ENCODE measurements at regions not wholly inside any gene's neighbourhood (a gene's known extent, or its start where the extent isn't known, plus 50 kb on each side); places are given as distances from the start of the nearest gene placed in this dataset.

GRCh38 chr3:72280876-72281275 is 495.9 kb upstream of the PROK2 start:
- no peak overlapping the region for H3K4me2 ChIP-seq (ENCODE audit: low read length)
- Mint-ChIP-seq H3K27ac (ENCODE audit: unreplicated experiment) (no peak overlapping the region), H3K9me3 (ENCODE audit: unreplicated experiment) (peaks cover 5% of the 10 kb centered on the region), H3K36me3 (ENCODE audit: low read depth, unreplicated experiment) (peaks cover 4% of the 10 kb centered on the region), H3K4me1 (ENCODE audit: low read depth, unreplicated experiment) (no peaks in the 10 kb centered on the region), H3K27me3 (ENCODE audit: low read depth, unreplicated experiment) (peaks cover 25% of the 10 kb centered on the region), H3K4me3 (ENCODE audit: unreplicated experiment) (no peak overlapping the region)
- H3K4me1 ChIP-seq (ENCODE audit: insufficient read depth, low read length), result no peaks in the 10 kb centered on the region
- peaks cover 9% of the 10 kb centered on the region for H3K9me3 ChIP-seq (ENCODE audit: insufficient read depth, low read depth, low read length)
- no peak overlapping the region for H2AFZ ChIP-seq (ENCODE audit: low read depth, low read length)
- H3K9ac ChIP-seq (ENCODE audit: low read length), result no peak overlapping the region
- TF ChIP-seq EZH2 (IDR thresholded peaks at IDR 0.05; ENCODE audit: insufficient read depth, low read length) (no peak), CTCF (IDR thresholded peaks at IDR 0.05; ENCODE audit: insufficient read depth, low read depth, low read length) (no peak)
- H3K4me3 ChIP-seq (ENCODE audit: insufficient read depth, low read depth, low read length), result no peak overlapping the region
- no peaks in the 10 kb centered on the region for H4K20me1 ChIP-seq (ENCODE audit: insufficient read depth, low read length)
- H3K36me3 ChIP-seq (ENCODE audit: insufficient read depth, low read length), result no peaks in the 10 kb centered on the region
- FAIRE-seq (no peak), DNase-seq (ENCODE audit: low read depth) (no peak)
- H3K79me2 ChIP-seq (ENCODE audit: insufficient read depth, low read length), result no peaks in the 10 kb centered on the region
- no peak overlapping the region for H3K27ac ChIP-seq (ENCODE audit: low read depth, low read length)
- H3K27me3 ChIP-seq (ENCODE audit: insufficient read depth, low read length), result peaks cover 25% of the 10 kb centered on the region

DNA sequence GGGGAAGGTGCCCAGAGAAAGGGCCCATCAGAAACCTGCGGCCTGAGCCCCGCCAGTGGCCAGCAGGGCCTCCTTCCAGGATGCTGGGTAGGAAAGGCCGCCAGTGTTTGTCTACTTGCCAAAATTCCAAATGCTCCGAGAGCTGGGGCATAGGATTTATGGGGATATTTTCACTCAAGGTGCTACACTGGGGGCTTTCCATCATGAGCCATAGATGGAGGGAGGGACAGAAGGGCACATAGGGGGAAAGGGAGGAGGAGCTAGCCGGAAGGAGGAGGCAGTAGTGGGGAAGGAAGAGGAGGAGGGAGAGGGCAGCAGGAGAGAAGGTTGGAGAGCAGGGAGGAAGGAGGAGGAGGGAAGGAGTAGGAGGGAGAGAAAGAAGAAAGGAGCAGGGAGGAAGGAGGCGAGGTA is 494.7 kb upstream of the PROK2 start:
- H3K36me3 ChIP-seq (ENCODE audit: insufficient read depth, low read length), result no peaks in the 10 kb centered on the region
- Mint-ChIP-seq H3K36me3 (ENCODE audit: low read depth, unreplicated experiment) (peaks cover 4% of the 10 kb centered on the region), H3K4me1 (ENCODE audit: low read depth, unreplicated experiment) (peaks cover 8% of the 10 kb centered on the region), H3K27ac (ENCODE audit: unreplicated experiment) (no peak overlapping the region), H3K27me3 (ENCODE audit: low read depth, unreplicated experiment) (peaks cover 21% of the 10 kb centered on the region), H3K9me3 (ENCODE audit: unreplicated experiment) (peaks cover 5% of the 10 kb centered on the region), H3K4me3 (ENCODE audit: unreplicated experiment) (no peak overlapping the region)
- no peak for TF ChIP-seq CTCF (IDR thresholded peaks at IDR 0.05; ENCODE audit: insufficient read depth, low read depth, low read length)
- TF ChIP-seq EZH2 (IDR thresholded peaks at IDR 0.05; ENCODE audit: insufficient read depth, low read length), result no peak
- no peak overlapping the region for H3K4me3 ChIP-seq (ENCODE audit: insufficient read depth, low read depth, low read length)
- H3K9ac ChIP-seq (ENCODE audit: low read length), result no peak overlapping the region
- DNase-seq (ENCODE audit: low read depth) (no peak), FAIRE-seq (no peak)
- no peak overlapping the region for H3K27ac ChIP-seq (ENCODE audit: low read depth, low read length)
- H3K4me1 ChIP-seq (ENCODE audit: insufficient read depth, low read length), result peaks cover 7% of the 10 kb centered on the region
- no peaks in the 10 kb centered on the region for H3K79me2 ChIP-seq (ENCODE audit: insufficient read depth, low read length)
- peaks cover 20% of the 10 kb centered on the region for H3K27me3 ChIP-seq (ENCODE audit: insufficient read depth, low read length)
- no peaks in the 10 kb centered on the region for H4K20me1 ChIP-seq (ENCODE audit: insufficient read depth, low read length)
- no peak overlapping the region for H2AFZ ChIP-seq (ENCODE audit: low read depth, low read length)
- H3K4me2 ChIP-seq (ENCODE audit: low read length), result no peak overlapping the region
- H3K9me3 ChIP-seq (ENCODE audit: insufficient read depth, low read depth, low read length), result peaks cover 9% of the 10 kb centered on the region

GRCh38 chr3:72279068-72279604 is 494.2 kb upstream of the PROK2 start:
- no peak for TF ChIP-seq CTCF (IDR thresholded peaks at IDR 0.05; ENCODE audit: insufficient read depth, low read depth, low read length)
- no peak for TF ChIP-seq EZH2 (IDR thresholded peaks at IDR 0.05; ENCODE audit: insufficient read depth, low read length)
- Mint-ChIP-seq H3K27me3 (ENCODE audit: low read depth, unreplicated experiment) (peaks cover 21% of the 10 kb centered on the region), H3K36me3 (ENCODE audit: low read depth, unreplicated experiment) (peaks cover 4% of the 10 kb centered on the region), H3K9me3 (ENCODE audit: unreplicated experiment) (peaks cover 5% of the 10 kb centered on the region), H3K4me3 (ENCODE audit: unreplicated experiment) (no peak overlapping the region), H3K27ac (ENCODE audit: unreplicated experiment) (no peak overlapping the region), H3K4me1 (ENCODE audit: low read depth, unreplicated experiment) (peaks cover 13% of the 10 kb centered on the region)
- peaks cover 20% of the 10 kb centered on the region for H3K27me3 ChIP-seq (ENCODE audit: insufficient read depth, low read length)
- no peaks in the 10 kb centered on the region for H3K79me2 ChIP-seq (ENCODE audit: insufficient read depth, low read length)
- H3K27ac ChIP-seq (ENCODE audit: low read depth, low read length), result no peak overlapping the region
- FAIRE-seq (no peak), DNase-seq (ENCODE audit: low read depth) (no peak)
- H3K9me3 ChIP-seq (ENCODE audit: insufficient read depth, low read depth, low read length), result peaks cover 9% of the 10 kb centered on the region
- H3K36me3 ChIP-seq (ENCODE audit: insufficient read depth, low read length), result no peaks in the 10 kb centered on the region
- H3K4me1 ChIP-seq (ENCODE audit: insufficient read depth, low read length), result peaks cover 12% of the 10 kb centered on the region
- no peaks in the 10 kb centered on the region for H4K20me1 ChIP-seq (ENCODE audit: insufficient read depth, low read length)
- H3K9ac ChIP-seq (ENCODE audit: low read length), result no peak overlapping the region
- no peak overlapping the region for H3K4me3 ChIP-seq (ENCODE audit: insufficient read depth, low read depth, low read length)
- no peak overlapping the region for H2AFZ ChIP-seq (ENCODE audit: low read depth, low read length)
- no peak overlapping the region for H3K4me2 ChIP-seq (ENCODE audit: low read length)

All from astrocyte (in vitro differentiated cells and primary cell).